ENCODE measurements at regions not wholly inside any gene's neighbourhood (a gene's known extent, or its start where the extent isn't known, plus 50 kb on each side); places are given as distances from the start of the nearest gene placed in this dataset.

DNA sequence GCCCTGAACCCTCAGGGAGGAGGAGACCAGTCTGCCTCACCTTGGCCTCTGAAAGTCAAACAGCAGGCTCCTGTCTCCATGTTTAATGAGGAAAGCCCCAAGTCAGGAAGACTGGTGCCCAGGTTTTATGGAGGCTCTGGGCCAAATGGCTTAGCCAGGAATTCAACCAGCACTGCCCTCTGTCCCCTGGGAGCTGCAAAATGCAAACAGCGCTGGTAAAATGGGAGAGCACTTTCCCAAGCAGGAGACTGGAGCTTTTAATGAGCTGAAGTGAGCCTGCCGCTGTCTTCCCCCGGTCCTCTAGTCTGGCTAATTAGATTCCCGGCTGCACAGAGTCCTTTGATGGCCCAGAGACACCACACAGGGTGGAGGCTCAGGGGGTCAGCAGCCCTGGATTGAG lies 276.0 kb upstream of the TRIB2 start:
- Histone ChIP-seq H4K20me1 (ENCODE audit: control insufficient read depth, insufficient read depth, low read length, poor library complexity, severe bottlenecking) (no peaks in the 10 kb centered on the region), H3K4me2 (replicated peaks; ENCODE audit: low read depth, low read length, poor library complexity, severe bottlenecking) (no peak overlapping the region), H3K79me2 (ENCODE audit: control insufficient read depth, insufficient read depth, low read length) (no peaks in the 10 kb centered on the region), H3K27me3 (replicated peaks in 1 of 4; ENCODE audit: control extremely low read depth in 1 of 4, control insufficient read depth in 3 of 4, insufficient read depth in 4 of 4, low read length in 3 of 4) (no peaks in the 10 kb centered on the region), H3K4me3 (ENCODE audit: control extremely low read depth in 1 of 5, extremely low read depth in 1 of 5, insufficient read depth in 1 of 5, low read depth in 2 of 5, low read length in 4 of 5) (no peak overlapping the region), H3K36me3 (replicated peaks in 1 of 2; ENCODE audit: control extremely low read depth in 1 of 2, control insufficient read depth in 1 of 2, extremely low read depth in 1 of 2, insufficient read depth in 2 of 2, low read length in 1 of 2) (no peaks in the 10 kb centered on the region), H3K4me1 (ENCODE audit: control insufficient read depth in 2 of 2, insufficient read depth in 2 of 2, low read length in 2 of 2) (no peaks in the 10 kb centered on the region), H3K9me3 (ENCODE audit: control extremely low read depth in 1 of 3, control insufficient read depth in 2 of 3, insufficient read depth in 1 of 3, low read length in 2 of 3) (no peaks in the 10 kb centered on the region), H2AFZ (ENCODE audit: insufficient read depth, low read depth, low read length, poor library complexity, severe bottlenecking) (no peak overlapping the region), H3K27ac (ENCODE audit: low read length in 2 of 2) (no peak overlapping the region), H3K9ac (ENCODE audit: low read length) (no peak overlapping the region)
- no peak for DNase-seq
- peaks cover 1% of the 10 kb centered on the region for H3K4me1 Mint-ChIP-seq
- H3K9me3 Mint-ChIP-seq (ENCODE audit: insufficient read depth), result no peaks in the 10 kb centered on the region
- POLR2A ChIA-PET, result no interaction called here
- no peak overlapping the region for H3K4me3 Mint-ChIP-seq
- CTCF ChIA-PET, result no interaction called here
- no peak overlapping the region for H3K27ac Mint-ChIP-seq
- WGBS (ENCODE audit: insufficient coverage), result 97% methylated on average over 4 of the region's 4 CpGs
- ATAC-seq (ENCODE audit: low read depth), result no peak
- TF ChIP-seq EZH2 (IDR thresholded peaks at IDR 0.05; ENCODE audit: borderline replicate concordance, insufficient read depth, low read depth, low read length, poor library complexity, severe bottlenecking), result no peak
- H3K27me3 Mint-ChIP-seq, result no peaks in the 10 kb centered on the region
- intact Hi-C loops (cut with micrococcal nuclease), result no loop called here

GRCh38 chr2:12441750-12442475 lies 274.8 kb upstream of the TRIB2 start:
- Mint-ChIP-seq H3K4me1 (peaks cover 1% of the 10 kb centered on the region), H3K27ac (no peak overlapping the region), H3K9me3 (ENCODE audit: insufficient read depth) (no peaks in the 10 kb centered on the region), H3K4me3 (no peak overlapping the region), H3K27me3 (no peaks in the 10 kb centered on the region)
- intact Hi-C loops (cut with micrococcal nuclease), result no loop called here
- TF ChIP-seq EZH2 (IDR thresholded peaks at IDR 0.05; ENCODE audit: borderline replicate concordance, insufficient read depth, low read depth, low read length, poor library complexity, severe bottlenecking) (no peak), CTCF (IDR thresholded peaks at IDR 0.05) (no peak)
- no peak overlapping the region for H3K4me3 ChIP-seq (ENCODE audit: control extremely low read depth in 1 of 5, extremely low read depth in 1 of 5, insufficient read depth in 1 of 5, low read depth in 2 of 5, low read length in 4 of 5)
- no peak overlapping the region for H3K27ac ChIP-seq (ENCODE audit: low read length in 2 of 2)
- H3K9me3 ChIP-seq (ENCODE audit: control extremely low read depth in 1 of 3, control insufficient read depth in 2 of 3, insufficient read depth in 1 of 3, low read length in 2 of 3), result no peaks in the 10 kb centered on the region
- no peak overlapping the region for H3K9ac ChIP-seq (ENCODE audit: low read length)
- H3K4me2 ChIP-seq (replicated peaks; ENCODE audit: low read depth, low read length, poor library complexity, severe bottlenecking), result no peak overlapping the region
- DNase-seq, result no peak
- no peaks in the 10 kb centered on the region for H3K4me1 ChIP-seq (ENCODE audit: control insufficient read depth in 2 of 2, insufficient read depth in 2 of 2, low read length in 2 of 2)
- WGBS (ENCODE audit: insufficient coverage), result 83% methylated on average over 1 of the region's 7 CpGs
- H4K20me1 ChIP-seq (ENCODE audit: control insufficient read depth, insufficient read depth, low read length, poor library complexity, severe bottlenecking), result no peaks in the 10 kb centered on the region
- no peak for ATAC-seq (ENCODE audit: low read depth)
- POLR2A ChIA-PET, result no interaction called here
- no peaks in the 10 kb centered on the region for H3K79me2 ChIP-seq (ENCODE audit: control insufficient read depth, insufficient read depth, low read length)
- H2AFZ ChIP-seq (ENCODE audit: insufficient read depth, low read depth, low read length, poor library complexity, severe bottlenecking), result no peak overlapping the region
- no peaks in the 10 kb centered on the region for H3K27me3 ChIP-seq (replicated peaks in 1 of 4; ENCODE audit: control extremely low read depth in 1 of 4, control insufficient read depth in 3 of 4, insufficient read depth in 4 of 4, low read length in 3 of 4)
- H3K36me3 ChIP-seq (replicated peaks in 1 of 2; ENCODE audit: control extremely low read depth in 1 of 2, control insufficient read depth in 1 of 2, extremely low read depth in 1 of 2, insufficient read depth in 2 of 2, low read length in 1 of 2), result no peaks in the 10 kb centered on the region
- CTCF ChIA-PET, result no interaction called here

Measured in B cell (primary cell).